Right renal cortex interstitium (tissue), 3 donors: ENCODE measurements at regions not wholly inside any gene's neighbourhood (a gene's known extent, or its start where the extent isn't known, plus 50 kb on each side); places are given as distances from the start of the nearest gene placed in this dataset.

Experiments used
- DNase-seq, 3 donors: peaks; one replicate each; pipeline ENCODE4 v3.0.0-alpha.2; 2013; ENCODE audit warnings: low read depth in 3 of 3, low spot score in 2 of 3

GRCh38 chr3:46114323-46114988 is 87.2 kb upstream of the XCR1 start:
- no peak for DNase-seq

- no peak for DNase-seq
These were observed 86.3 kb upstream of the XCR1 start for GRCh38 chr3:46113608-46114007.

GRCh38 chr3:46112984-46113383 is 85.7 kb upstream of the XCR1 start:
- DNase-seq = no peak

- no peak for DNase-seq
These were observed 85.0 kb upstream of the XCR1 start for GRCh38 chr3:46112296-46112695.

- no peak for DNase-seq
These were observed 83.6 kb upstream of the XCR1 start for GRCh38 chr3:46110701-46111493.

GRCh38 chr3:46107682-46108081 is 80.4 kb upstream of the XCR1 start:
- no peak for DNase-seq

GRCh38 chr3:46105306-46105919 is 78.1 kb upstream of the XCR1 start:
- DNase-seq = no peak

GRCh38 chr3:46104706-46105105 is 77.4 kb upstream of the XCR1 start:
- DNase-seq = no peak

GRCh38 chr3:46102780-46103130 is 75.5 kb upstream of the XCR1 start:
- DNase-seq = no peak

GRCh38 chr3:46102059-46102779 is 74.9 kb upstream of the XCR1 start:
- no peak for DNase-seq

- no peak for DNase-seq
These were observed 73.5 kb upstream of the XCR1 start for GRCh38 chr3:46100812-46101211.

- no peak for DNase-seq
These were observed 71.1 kb upstream of the XCR1 start for GRCh38 chr3:46098319-46098761.

GRCh38 chr3:46097691-46098241 is 70.5 kb upstream of the XCR1 start:
- DNase-seq = no peak

- no peak for DNase-seq
These were observed 69.5 kb upstream of the XCR1 start for GRCh38 chr3:46096781-46097180.

GRCh38 chr3:46096336-46096735 is 69.1 kb upstream of the XCR1 start:
- DNase-seq = no peak

GRCh38 chr3:46095307-46095706 is 68.0 kb upstream of the XCR1 start:
- no peak for DNase-seq

GRCh38 chr3:46094506-46094905 is 67.2 kb upstream of the XCR1 start:
- DNase-seq = no peak

- DNase-seq = no peak
These were observed 66.7 kb upstream of the XCR1 start for GRCh38 chr3:46093966-46094365.

GRCh38 chr3:46093327-46093942 is 66.2 kb upstream of the XCR1 start:
- DNase-seq = no peak

GRCh38 chr3:46092702-46093080 is 65.4 kb upstream of the XCR1 start:
- no peak for DNase-seq
